PC-9 (cell line): ENCODE measurements at regions not wholly inside any gene's neighbourhood (a gene's known extent, or its start where the extent isn't known, plus 50 kb on each side); places are given as distances from the start of the nearest gene placed in this dataset.

Experiments used
- BruUV-seq: library from RNA; stranded (reverse); fragments of 400-500 nt; replicated peaks from 2 replicates; lab custom pipeline; 2021; lab: Mats Ljungman, UMichigan
- CTCF ChIA-PET: fragments of 300-600 bp; sonication (Branson Sonifier 250); formaldehyde crosslinking; loops from one replicate; lab custom pipeline; 2022; ENCODE audit warnings: antibody characterized with exemption; lab: Charles Lee
- POLR2A ChIA-PET: fragments of 300-600 bp; sonication (Branson Sonifier 250); formaldehyde crosslinking; loops from one replicate; lab custom pipeline; 2022; ENCODE audit warnings: antibody characterized with exemption; ENCODE audit not compliant: unreplicated experiment; lab: Charles Lee
- DNase-seq, 2 experiments: peaks; one replicate each; pipeline versions ENCODE4 v3.0.0 to v3.0.0-alpha.2; 2015 to 2022; ENCODE audit warnings: mixed read lengths in 1 of 2
- H2AFZ ChIP-seq: fragments of 200-600 bp; sonication (generic); 2 replicates; pipeline ENCODE4 v1.8.1; 2017; ENCODE audit warnings: antibody characterized with exemption
- H3F3A ChIP-seq: fragments of 200-600 bp; sonication (generic); 2 replicates; pipeline ENCODE4 v1.8.1; 2017; ENCODE audit warnings: antibody characterized with exemption, mild to moderate bottlenecking, low read depth; ENCODE audit not compliant: insufficient read depth
- H3K27ac ChIP-seq: fragments of 200-600 bp; sonication (generic); 2 replicates; pipeline ENCODE4 v1.6.1; 2016; ENCODE audit warnings: mixed run types
- H3K27me3 ChIP-seq: fragments of 200-600 bp; sonication (generic); 2 replicates; pipeline ENCODE4 v1.6.1; 2016; ENCODE audit warnings: low read depth, mixed run types; ENCODE audit not compliant: insufficient read depth
- H3K36me3 ChIP-seq: fragments of 200-600 bp; sonication (generic); 2 replicates; pipeline ENCODE4 v1.6.1; 2016; ENCODE audit warnings: low read depth, mixed run types
- H3K4me1 ChIP-seq: fragments of 200-600 bp; sonication (generic); replicated peaks from 2 replicates; pipeline ENCODE4 v1.6.1; 2016; ENCODE audit warnings: mixed run types; ENCODE audit not compliant: insufficient read depth
- H3K4me2 ChIP-seq: fragments of 200-600 bp; sonication (generic); 2 replicates; pipeline ENCODE4 v1.6.1; 2017; ENCODE audit warnings: mixed run types
- H3K4me3 ChIP-seq: fragments of 200-600 bp; sonication (generic); 2 replicates; pipeline ENCODE4 v1.6.1; 2016; ENCODE audit warnings: mixed run types
- H3K79me2 ChIP-seq: fragments of 200-600 bp; sonication (generic); 2 replicates; pipeline ENCODE4 v1.6.1; 2017; ENCODE audit warnings: low read depth, mixed run types
- H3K9me2 ChIP-seq: fragments of 200-600 bp; sonication (generic); 2 replicates; pipeline ENCODE4 v1.8.1; 2017; ENCODE audit warnings: mild to moderate bottlenecking; ENCODE audit not compliant: insufficient read depth
- H3K9me3 ChIP-seq: fragments of 200-600 bp; sonication (generic); 2 replicates; pipeline ENCODE4 v1.8.1; 2016; ENCODE audit warnings: low read depth; ENCODE audit not compliant: insufficient read depth
- H4K20me1 ChIP-seq: fragments of 200-600 bp; sonication (generic); 2 replicates; pipeline ENCODE4 v1.8.1; 2017; ENCODE audit not compliant: insufficient read depth
- CTCF ChIP-seq: fragments of 200-600 bp; sonication (generic); conservative IDR thresholded peaks from 2 replicates; pipeline ENCODE4 v1.6.1; 2017; ENCODE audit warnings: mixed run types, antibody characterized with exemption, mild to moderate bottlenecking, moderate library complexity
- EZH2 ChIP-seq: fragments of 200-600 bp; sonication (generic); IDR thresholded peaks from 2 replicates; pipeline ENCODE4 v1.8.0; 2017; ENCODE audit warnings: antibody characterized with exemption, low read depth
- intact Hi-C: fragments of 100-400 bp; cut with micrococcal nuclease; formaldehyde crosslinking; loops from one replicate; pipeline ENCODE4 v1.10.0; 2022; ENCODE audit not compliant: unreplicated experiment

GRCh38 chr9:91008568-91008967, 206.9 kb downstream of the SYK start:
- Histone ChIP-seq H2AFZ (no peak overlapping the region), H3K9me3 (peaks cover 3% of the 10 kb centered on the region; the same call in 1 of the 2 replicates), H3K36me3 (no peaks in the 10 kb centered on the region), H3K4me1 (no peaks in the 10 kb centered on the region), H4K20me1 (no peaks in the 10 kb centered on the region), H3K79me2 (no peaks in the 10 kb centered on the region), H3K9me2 (no peaks in the 10 kb centered on the region), H3K27me3 (no peaks in the 10 kb centered on the region), H3F3A (no peaks in the 10 kb centered on the region), H3K4me3 (no peak overlapping the region), H3K4me2 (no peak overlapping the region), H3K27ac (no peak overlapping the region)
- no TSS peak for BruUV-seq
- intact Hi-C loops = no loop called here
- ChIA-PET CTCF (no interaction called here), POLR2A (no interaction called here)
- TF ChIP-seq EZH2 = no peak
- no peak for TF ChIP-seq CTCF
- DNase-seq = no peak

- Histone ChIP-seq H3K9me2 (no peaks in the 10 kb centered on the region), H3K27me3 (no peaks in the 10 kb centered on the region), H3K27ac (no peak overlapping the region), H3K9me3 (peaks cover 3% of the 10 kb centered on the region; the same call in 1 of the 2 replicates), H3K79me2 (no peaks in the 10 kb centered on the region), H4K20me1 (no peaks in the 10 kb centered on the region), H3K4me2 (no peak overlapping the region), H3K4me3 (no peak overlapping the region), H3K36me3 (no peaks in the 10 kb centered on the region), H3F3A (no peaks in the 10 kb centered on the region), H2AFZ (no peak overlapping the region), H3K4me1 (no peaks in the 10 kb centered on the region)
- intact Hi-C loops = no loop called here
- ChIA-PET POLR2A (interaction anchor here (0.6 kb wide), 1 partner anchor 406 kb away, joined by 4 read pairs; no protein-coding TSS in a partner anchor), CTCF (no interaction called here)
- TF ChIP-seq EZH2 = no peak
- DNase-seq = no peak
- BruUV-seq = no TSS peak
Observed at GRCh38 chr9:91011891-91012290, 210.3 kb downstream of the SYK start.

- Histone ChIP-seq H3K36me3 (no peaks in the 10 kb centered on the region), H3K27ac (no peak overlapping the region), H3K9me3 (peaks cover 3% of the 10 kb centered on the region; the same call in 1 of the 2 replicates), H2AFZ (no peak overlapping the region), H4K20me1 (no peaks in the 10 kb centered on the region), H3K79me2 (no peaks in the 10 kb centered on the region), H3K4me1 (no peaks in the 10 kb centered on the region), H3K27me3 (no peaks in the 10 kb centered on the region), H3K4me2 (no peak overlapping the region), H3F3A (no peaks in the 10 kb centered on the region), H3K9me2 (no peaks in the 10 kb centered on the region; the same call in 1 of the 2 replicates), H3K4me3 (no peak overlapping the region)
- POLR2A ChIA-PET = no interaction called here
- CTCF ChIA-PET = no interaction called here
- no peak for DNase-seq
- TF ChIP-seq CTCF = no peak
- no peak for TF ChIP-seq EZH2
- BruUV-seq = no TSS peak
- intact Hi-C loops = no loop called here
Observed at GRCh38 chr9:91012933-91013841, 211.6 kb downstream of the SYK start.
